HepG2 (cell line): ENCODE measurements at regions not wholly inside any gene's neighbourhood (a gene's known extent, or its start where the extent isn't known, plus 50 kb on each side); places are given as distances from the start of the nearest gene placed in this dataset.
A peak's percentile ranks its signal among the peaks of the same experiment; 100 is the strongest.

ENCODE experiments used
- ATAC-seq: fragments of 200-7000 bp; cut with Tn5 transposase; 3 replicates; pipeline ENCODE4 v1.9.1; 2020; ENCODE audit warnings: mild to moderate bottlenecking, moderate library complexity
- BruUV-seq: library from RNA; stranded (reverse); fragments of 400-500 nt; replicated peaks from 2 replicates; lab custom pipeline; 2021; lab: Mats Ljungman, UMichigan
- CTCF ChIA-PET: fragments of 300-600 bp; formaldehyde crosslinking; extraction: SDS; loops from one replicate; lab custom pipeline; 2021; ENCODE audit warnings: low total read pairs, inconsistent platforms, low intra/inter-chr PET ratio; lab: Yijun Ruan, JAX
- POLR2A ChIA-PET: fragments of 350-600 bp; sonication (Branson Sonifier 250); formaldehyde crosslinking; loops from one replicate; lab custom pipeline; 2020; ENCODE audit warnings: antibody characterized with exemption, inconsistent platforms; lab: Yijun Ruan, JAX
- DNase-seq: peaks from one replicate; pipeline ENCODE4 v3.0.0-alpha.2; 2015; ENCODE audit warnings: low spot score
- FAIRE-seq: peaks from 3 replicates; lab custom pipeline; 2011; peaks lifted over from hg19 to GRCh38; lab: Jason Lieb, UNC
- H2AFZ ChIP-seq: one replicate; pipeline ENCODE4 v1.6.1; 2011; ENCODE audit warnings: low read length, inconsistent platforms
- H3K27ac ChIP-seq: fragments of 300-600 bp; 3 replicates; pipeline ENCODE4 v1.8.0; 2011; ENCODE audit warnings: mixed run types, mild to moderate bottlenecking, mixed read lengths, low read length, inconsistent platforms; ENCODE audit not compliant: insufficient read depth; ENCODE audit errors: extremely low read length
- H3K27me3 ChIP-seq, 2 experiments: fragments of 200-600 bp in 1 of 2; 2 replicates in 1 of 2; 3 replicates in 1 of 2; pipeline versions ENCODE4 v1.6.0 to v1.8.0; 2011; ENCODE audit warnings: low read length in 2 of 2, mild to moderate bottlenecking in 2 of 2, moderate library complexity in 2 of 2, inconsistent platforms in 1 of 2; ENCODE audit not compliant: insufficient read depth in 2 of 2, control insufficient read depth in 1 of 2
- H3K36me3 ChIP-seq, 2 experiments: fragments of 200-600 bp in 1 of 2; replicated peaks in 1 of 2; 2 replicates in 1 of 2; 3 replicates in 1 of 2; pipeline versions ENCODE4 v1.5.1 to v1.8.0; 2011; ENCODE audit warnings: low read length in 2 of 2, inconsistent platforms in 1 of 2; ENCODE audit not compliant: insufficient read depth in 2 of 2, control insufficient read depth in 1 of 2
- H3K4me1 ChIP-seq: 2 replicates; pipeline ENCODE4 v1.5.1; 2012; ENCODE audit warnings: low read length, inconsistent platforms; ENCODE audit not compliant: insufficient read depth
- H3K4me2 ChIP-seq: 2 replicates; pipeline ENCODE4 v1.6.0; 2011; ENCODE audit warnings: low read depth, low read length, inconsistent platforms
- H3K4me3 ChIP-seq, 3 experiments: fragments of 200-600 bp in 1 of 3; sonication (generic), shearing (Covaris generic) in 1 of 3; replicated peaks in 1 of 3; 2 replicates each; pipeline ENCODE4 v1.5.1; 2011 to 2016; ENCODE audit warnings: low read length in 3 of 3, inconsistent platforms in 2 of 3, low read depth in 2 of 3, mild to moderate bottlenecking in 2 of 3, control low read depth in 1 of 3, mixed read lengths in 1 of 3; ENCODE audit not compliant: insufficient read depth in 1 of 3
- H3K79me2 ChIP-seq: one replicate; pipeline ENCODE4 v1.6.1; 2011; ENCODE audit warnings: low read length, inconsistent platforms; ENCODE audit not compliant: insufficient read depth
- H3K9ac ChIP-seq: 2 replicates; pipeline ENCODE4 v1.6.0; 2011; ENCODE audit warnings: mild to moderate bottlenecking, low read depth, low read length, inconsistent platforms; ENCODE audit not compliant: insufficient read depth
- H3K9me3 ChIP-seq: 2 replicates; pipeline ENCODE4 v1.5.1; 2012; ENCODE audit warnings: mild to moderate bottlenecking, low read length
- H4K20me1 ChIP-seq: 2 replicates; pipeline ENCODE4 v1.6.0; 2011; ENCODE audit warnings: inconsistent platforms, mild to moderate bottlenecking, low read length, moderate library complexity; ENCODE audit not compliant: insufficient read depth
- ELF3 ChIP-seq: IDR thresholded peaks from 2 replicates; pipeline ENCODE4 v1.6.1; 2016; ENCODE audit warnings: missing genetic modification reagents, missing compliant biosample characterization
- FOXM1 ChIP-seq: sonication (generic); formaldehyde crosslinking; IDR thresholded peaks from 2 replicates; pipeline ENCODE4 v1.5.0; 2020; ENCODE audit warnings: missing genetic modification reagents
- GATAD1 ChIP-seq: IDR thresholded peaks from 2 replicates; pipeline ENCODE4 v1.6.1; 2016; ENCODE audit warnings: missing genetic modification reagents, missing compliant biosample characterization
- KLF15 ChIP-seq: sonication (generic); formaldehyde crosslinking; IDR thresholded peaks from 2 replicates; pipeline ENCODE4 v1.8.1; 2023; ENCODE audit warnings: borderline replicate concordance, mild to moderate bottlenecking, inconsistent platforms, missing genetic modification reagents, mixed read lengths
- RBM39 ChIP-seq: fragments of 200-400 bp; formaldehyde crosslinking; IDR thresholded peaks from one replicate; pipeline ENCODE4 v1.6.1; 2018; ENCODE audit warnings: antibody characterized with exemption, mild to moderate bottlenecking, low read depth, low read length; ENCODE audit not compliant: poor library complexity, severe bottlenecking
- SMAD9 ChIP-seq: sonication (generic); formaldehyde crosslinking; IDR thresholded peaks from 2 replicates; pipeline ENCODE4 v1.5.1; 2020; ENCODE audit warnings: mild to moderate bottlenecking, missing genetic modification reagents
- ZC3H13 ChIP-seq: sonication (generic); formaldehyde crosslinking; IDR thresholded peaks from 2 replicates; pipeline ENCODE4 v1.8.1; 2023; ENCODE audit warnings: mild to moderate bottlenecking, missing genetic modification reagents, moderate library complexity
- ZNF235 ChIP-seq: sonication (generic); formaldehyde crosslinking; IDR thresholded peaks from 2 replicates; pipeline ENCODE4 v1.8.1; 2023; ENCODE audit warnings: mild to moderate bottlenecking, missing genetic modification reagents, borderline replicate concordance
- ZNF761 ChIP-seq: sonication (generic); formaldehyde crosslinking; conservative IDR thresholded peaks from 2 replicates; pipeline ENCODE4 v1.4.0; 2020; ENCODE audit warnings: mild to moderate bottlenecking, missing genetic modification reagents
- WGBS: methylation state at CpG from one replicate; pipeline ENCODE4 v1.1.6; 2017; ENCODE audit warnings: low lambda C conversion rate; 5-methylcytosine and 5-hydroxymethylcytosine counted together
- in situ Hi-C: cut with HindIII; loops from 2 replicates; pipeline ENCODE4 v1.10.0; 2017; ENCODE audit warnings: low pct_unique_long_range_greater_than_20kb; ENCODE audit not compliant: extremely low pct_ligation_motif_present
- intact Hi-C: fragments of 100-400 bp; cut with micrococcal nuclease; formaldehyde crosslinking; loops from one replicate; pipeline ENCODE4 v1.10.0; 2022; ENCODE audit not compliant: unreplicated experiment
- TF ChIP-seq, protein P1 (sequence below): sonication (generic); formaldehyde crosslinking; IDR thresholded peaks from 2 replicates; pipeline ENCODE4 v1.4.0; 2020; ENCODE audit warnings: low read depth, missing genetic modification reagents
- TF ChIP-seq, protein P2 (sequence below): sonication (generic); formaldehyde crosslinking; IDR thresholded peaks from 2 replicates; pipeline ENCODE4 v1.4.0; 2020; ENCODE audit warnings: missing genetic modification reagents, borderline replicate concordance
- TF ChIP-seq, protein P3 (sequence below): IDR thresholded peaks from 2 replicates; pipeline ENCODE4 v1.6.1; 2016; ENCODE audit warnings: low read depth
- TF ChIP-seq, protein P4 (sequence below): sonication (generic); formaldehyde crosslinking; IDR thresholded peaks from 2 replicates; pipeline ENCODE4 v1.5.1; 2020; ENCODE audit warnings: mild to moderate bottlenecking, missing genetic modification reagents

- TF ChIP-seq, protein P1, sequence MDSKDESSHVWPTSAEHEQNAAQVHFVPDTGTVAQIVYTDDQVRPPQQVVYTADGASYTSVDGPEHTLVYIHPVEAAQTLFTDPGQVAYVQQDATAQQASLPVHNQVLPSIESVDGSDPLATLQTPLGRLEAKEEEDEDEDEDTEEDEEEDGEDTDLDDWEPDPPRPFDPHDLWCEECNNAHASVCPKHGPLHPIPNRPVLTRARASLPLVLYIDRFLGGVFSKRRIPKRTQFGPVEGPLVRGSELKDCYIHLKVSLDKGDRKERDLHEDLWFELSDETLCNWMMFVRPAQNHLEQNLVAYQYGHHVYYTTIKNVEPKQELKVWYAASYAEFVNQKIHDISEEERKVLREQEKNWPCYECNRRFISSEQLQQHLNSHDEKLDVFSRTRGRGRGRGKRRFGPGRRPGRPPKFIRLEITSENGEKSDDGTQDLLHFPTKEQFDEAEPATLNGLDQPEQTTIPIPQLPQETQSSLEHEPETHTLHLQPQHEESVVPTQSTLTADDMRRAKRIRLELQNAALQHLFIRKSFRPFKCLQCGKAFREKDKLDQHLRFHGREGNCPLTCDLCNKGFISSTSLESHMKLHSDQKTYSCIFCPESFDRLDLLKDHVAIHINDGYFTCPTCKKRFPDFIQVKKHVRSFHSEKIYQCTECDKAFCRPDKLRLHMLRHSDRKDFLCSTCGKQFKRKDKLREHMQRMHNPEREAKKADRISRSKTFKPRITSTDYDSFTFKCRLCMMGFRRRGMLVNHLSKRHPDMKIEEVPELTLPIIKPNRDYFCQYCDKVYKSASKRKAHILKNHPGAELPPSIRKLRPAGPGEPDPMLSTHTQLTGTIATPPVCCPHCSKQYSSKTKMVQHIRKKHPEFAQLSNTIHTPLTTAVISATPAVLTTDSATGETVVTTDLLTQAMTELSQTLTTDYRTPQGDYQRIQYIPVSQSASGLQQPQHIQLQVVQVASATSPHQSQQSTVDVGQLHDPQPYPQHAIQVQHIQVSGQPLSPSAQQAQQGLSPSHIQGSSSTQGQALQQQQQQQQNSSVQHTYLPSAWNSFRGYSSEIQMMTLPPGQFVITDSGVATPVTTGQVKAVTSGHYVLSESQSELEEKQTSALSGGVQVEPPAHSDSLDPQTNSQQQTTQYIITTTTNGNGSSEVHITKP (CRISPR knock-in tag), result peak; percentile 90
- TF ChIP-seq GATAD1 (CRISPR knock-in tag) (peak; percentile 83), RBM39 (no peak)
- TF ChIP-seq, all 625 proteins: peak for 454
Observed at GRCh38 chr12:11500188-11500860, 105.0 kb upstream of the PRB2 start (continued).

GRCh38 chr12:11500861-11501230 lies 105.5 kb upstream of the PRB2 start:
- no peaks in the 10 kb centered on the region for H3K9me3 ChIP-seq
- FAIRE-seq, result no peak
- in situ Hi-C loops, result no loop called here
- TF ChIP-seq, protein P2, sequence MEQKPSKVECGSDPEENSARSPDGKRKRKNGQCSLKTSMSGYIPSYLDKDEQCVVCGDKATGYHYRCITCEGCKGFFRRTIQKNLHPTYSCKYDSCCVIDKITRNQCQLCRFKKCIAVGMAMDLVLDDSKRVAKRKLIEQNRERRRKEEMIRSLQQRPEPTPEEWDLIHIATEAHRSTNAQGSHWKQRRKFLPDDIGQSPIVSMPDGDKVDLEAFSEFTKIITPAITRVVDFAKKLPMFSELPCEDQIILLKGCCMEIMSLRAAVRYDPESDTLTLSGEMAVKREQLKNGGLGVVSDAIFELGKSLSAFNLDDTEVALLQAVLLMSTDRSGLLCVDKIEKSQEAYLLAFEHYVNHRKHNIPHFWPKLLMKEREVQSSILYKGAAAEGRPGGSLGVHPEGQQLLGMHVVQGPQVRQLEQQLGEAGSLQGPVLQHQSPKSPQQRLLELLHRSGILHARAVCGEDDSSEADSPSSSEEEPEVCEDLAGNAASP, result no peak
- TF ChIP-seq FOXM1 (CRISPR knock-in tag), result no peak
- TF ChIP-seq SMAD9 (CRISPR knock-in tag), result no peak
- TF ChIP-seq ZNF235 (CRISPR knock-in tag), result no peak
- peak; percentile 4; the same call in 1 of the 2 replicates for TF ChIP-seq ZC3H13 (CRISPR knock-in tag)
- no peak for TF ChIP-seq ELF3
- no peak for TF ChIP-seq ZNF761
- TF ChIP-seq, protein P3, sequence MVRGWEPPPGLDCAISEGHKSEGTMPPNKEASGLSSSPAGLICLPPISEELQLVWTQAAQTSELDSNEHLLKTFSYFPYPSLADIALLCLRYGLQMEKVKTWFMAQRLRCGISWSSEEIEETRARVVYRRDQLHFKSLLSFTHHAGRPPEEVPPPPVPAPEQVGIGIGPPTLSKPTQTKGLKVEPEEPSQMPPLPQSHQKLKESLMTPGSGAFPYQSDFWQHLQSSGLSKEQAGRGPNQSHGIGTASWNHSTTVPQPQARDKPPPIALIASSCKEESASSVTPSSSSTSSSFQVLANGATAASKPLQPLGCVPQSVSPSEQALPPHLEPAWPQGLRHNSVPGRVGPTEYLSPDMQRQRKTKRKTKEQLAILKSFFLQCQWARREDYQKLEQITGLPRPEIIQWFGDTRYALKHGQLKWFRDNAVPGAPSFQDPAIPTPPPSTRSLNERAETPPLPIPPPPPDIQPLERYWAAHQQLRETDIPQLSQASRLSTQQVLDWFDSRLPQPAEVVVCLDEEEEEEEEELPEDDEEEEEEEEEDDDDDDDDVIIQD (CRISPR knock-in tag), result no peak
- TF ChIP-seq, protein P4, sequence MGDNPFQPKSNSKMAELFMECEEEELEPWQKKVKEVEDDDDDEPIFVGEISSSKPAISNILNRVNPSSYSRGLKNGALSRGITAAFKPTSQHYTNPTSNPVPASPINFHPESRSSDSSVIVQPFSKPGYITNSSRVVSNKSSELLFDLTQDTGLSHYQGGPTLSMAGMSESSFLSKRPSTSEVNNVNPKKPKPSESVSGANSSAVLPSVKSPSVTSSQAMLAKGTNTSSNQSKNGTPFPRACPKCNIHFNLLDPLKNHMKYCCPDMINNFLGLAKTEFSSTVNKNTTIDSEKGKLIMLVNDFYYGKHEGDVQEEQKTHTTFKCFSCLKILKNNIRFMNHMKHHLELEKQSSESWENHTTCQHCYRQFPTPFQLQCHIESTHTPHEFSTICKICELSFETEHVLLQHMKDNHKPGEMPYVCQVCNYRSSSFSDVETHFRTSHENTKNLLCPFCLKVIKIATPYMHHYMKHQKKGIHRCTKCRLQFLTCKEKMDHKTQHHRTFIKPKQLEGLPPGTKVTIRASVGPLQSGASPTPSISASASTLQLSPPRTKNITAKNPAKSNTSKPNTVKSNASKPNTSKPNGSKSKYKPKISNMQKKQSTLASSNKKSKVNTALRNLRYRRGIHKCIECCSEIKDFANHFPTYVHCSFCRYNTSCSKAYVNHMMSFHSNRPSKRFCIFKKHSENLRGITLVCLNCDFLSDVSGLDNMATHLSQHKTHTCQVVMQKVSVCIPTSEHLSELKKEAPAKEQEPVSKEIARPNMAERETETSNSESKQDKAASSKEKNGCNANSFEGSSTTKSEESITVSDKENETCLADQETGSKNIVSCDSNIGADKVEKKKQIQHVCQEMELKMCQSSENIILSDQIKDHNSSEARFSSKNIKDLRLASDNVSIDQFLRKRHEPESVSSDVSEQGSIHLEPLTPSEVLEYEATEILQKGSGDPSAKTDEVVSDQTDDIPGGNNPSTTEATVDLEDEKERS (CRISPR knock-in tag), result no peak
- TF ChIP-seq KLF15 (CRISPR knock-in tag), result no peak

More at GRCh38 chr12:11500861-11501230, 105.5 kb upstream of the PRB2 start:
- H3K4me3 ChIP-seq, result no peak overlapping the region
- no peaks in the 10 kb centered on the region for H3K4me1 ChIP-seq
- ATAC-seq (no peak; the same call in 2 of the 3 replicates), DNase-seq (no peak)
- no peak overlapping the region for H3K9ac ChIP-seq
- intact Hi-C loops, result no loop called here
- H3K36me3 ChIP-seq, result no peaks in the 10 kb centered on the region
- ChIA-PET POLR2A (no interaction called here), CTCF (no interaction called here)
- 64% methylated on average over 13 of the region's 14 CpGs for WGBS
- no peaks in the 10 kb centered on the region for H3K79me2 ChIP-seq
- H3K4me2 ChIP-seq, result no peak overlapping the region
- BruUV-seq, result no TSS peak
- H3K27me3 ChIP-seq, result no peaks in the 10 kb centered on the region; a peak in 1 of 5 replicates
- no peaks in the 10 kb centered on the region for H4K20me1 ChIP-seq
- no peak overlapping the region for H3K27ac ChIP-seq
- H2AFZ ChIP-seq, result no peak overlapping the region
